ENCODE measurements at regions not wholly inside any gene's neighbourhood (a gene's known extent, or its start where the extent isn't known, plus 50 kb on each side); places are given as distances from the start of the nearest gene placed in this dataset.

- TF ChIP-seq, protein P1, sequence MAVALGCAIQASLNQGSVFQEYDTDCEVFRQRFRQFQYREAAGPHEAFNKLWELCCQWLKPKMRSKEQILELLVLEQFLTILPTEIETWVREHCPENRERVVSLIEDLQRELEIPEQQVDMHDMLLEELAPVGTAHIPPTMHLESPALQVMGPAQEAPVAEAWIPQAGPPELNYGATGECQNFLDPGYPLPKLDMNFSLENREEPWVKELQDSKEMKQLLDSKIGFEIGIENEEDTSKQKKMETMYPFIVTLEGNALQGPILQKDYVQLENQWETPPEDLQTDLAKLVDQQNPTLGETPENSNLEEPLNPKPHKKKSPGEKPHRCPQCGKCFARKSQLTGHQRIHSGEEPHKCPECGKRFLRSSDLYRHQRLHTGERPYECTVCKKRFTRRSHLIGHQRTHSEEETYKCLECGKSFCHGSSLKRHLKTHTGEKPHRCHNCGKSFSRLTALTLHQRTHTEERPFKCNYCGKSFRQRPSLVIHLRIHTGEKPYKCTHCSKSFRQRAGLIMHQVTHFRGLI (tag by site-specific recombination; IDR thresholded peaks at IDR 0.05): no peak
- TF ChIP-seq CTCF (tag by site-specific recombination; IDR thresholded peaks at IDR 0.05) (no peak), ZSCAN30 (tag by site-specific recombination; IDR thresholded peaks at IDR 0.05) (no peak), ZNF121 (tag by site-specific recombination; IDR thresholded peaks at IDR 0.05) (no peak), ZNF202 (tag by site-specific recombination; IDR thresholded peaks at IDR 0.05; ENCODE audit: borderline replicate concordance) (no peak)
- TF ChIP-seq, protein P2, sequence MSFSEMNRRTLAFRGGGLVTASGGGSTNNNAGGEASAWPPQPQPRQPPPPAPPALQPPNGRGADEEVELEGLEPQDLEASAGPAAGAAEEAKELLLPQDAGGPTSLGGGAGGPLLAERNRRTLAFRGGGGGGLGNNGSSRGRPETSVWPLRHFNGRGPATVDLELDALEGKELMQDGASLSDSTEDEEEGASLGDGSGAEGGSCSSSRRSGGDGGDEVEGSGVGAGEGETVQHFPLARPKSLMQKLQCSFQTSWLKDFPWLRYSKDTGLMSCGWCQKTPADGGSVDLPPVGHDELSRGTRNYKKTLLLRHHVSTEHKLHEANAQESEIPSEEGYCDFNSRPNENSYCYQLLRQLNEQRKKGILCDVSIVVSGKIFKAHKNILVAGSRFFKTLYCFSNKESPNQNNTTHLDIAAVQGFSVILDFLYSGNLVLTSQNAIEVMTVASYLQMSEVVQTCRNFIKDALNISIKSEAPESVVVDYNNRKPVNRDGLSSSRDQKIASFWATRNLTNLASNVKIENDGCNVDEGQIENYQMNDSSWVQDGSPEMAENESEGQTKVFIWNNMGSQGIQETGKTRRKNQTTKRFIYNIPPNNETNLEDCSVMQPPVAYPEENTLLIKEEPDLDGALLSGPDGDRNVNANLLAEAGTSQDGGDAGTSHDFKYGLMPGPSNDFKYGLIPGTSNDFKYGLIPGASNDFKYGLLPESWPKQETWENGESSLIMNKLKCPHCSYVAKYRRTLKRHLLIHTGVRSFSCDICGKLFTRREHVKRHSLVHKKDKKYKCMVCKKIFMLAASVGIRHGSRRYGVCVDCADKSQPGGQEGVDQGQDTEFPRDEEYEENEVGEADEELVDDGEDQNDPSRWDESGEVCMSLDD (tag by site-specific recombination; IDR thresholded peaks at IDR 0.05): no peak
- TF ChIP-seq, protein P3, sequence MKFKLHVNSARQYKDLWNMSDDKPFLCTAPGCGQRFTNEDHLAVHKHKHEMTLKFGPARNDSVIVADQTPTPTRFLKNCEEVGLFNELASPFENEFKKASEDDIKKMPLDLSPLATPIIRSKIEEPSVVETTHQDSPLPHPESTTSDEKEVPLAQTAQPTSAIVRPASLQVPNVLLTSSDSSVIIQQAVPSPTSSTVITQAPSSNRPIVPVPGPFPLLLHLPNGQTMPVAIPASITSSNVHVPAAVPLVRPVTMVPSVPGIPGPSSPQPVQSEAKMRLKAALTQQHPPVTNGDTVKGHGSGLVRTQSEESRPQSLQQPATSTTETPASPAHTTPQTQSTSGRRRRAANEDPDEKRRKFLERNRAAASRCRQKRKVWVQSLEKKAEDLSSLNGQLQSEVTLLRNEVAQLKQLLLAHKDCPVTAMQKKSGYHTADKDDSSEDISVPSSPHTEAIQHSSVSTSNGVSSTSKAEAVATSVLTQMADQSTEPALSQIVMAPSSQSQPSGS (tag by site-specific recombination; IDR thresholded peaks at IDR 0.05; ENCODE audit: low read depth): no peak
Measured at GRCh38 chr20:6863798-6864201, 96.3 kb downstream of the BMP2 start.
